WTC11 (cell line): ENCODE measurements at regions not wholly inside any gene's neighbourhood (a gene's known extent, or its start where the extent isn't known, plus 50 kb on each side); places are given as distances from the start of the nearest gene placed in this dataset.

Experiments
- ATAC-seq: fragments of 200-7000 bp; cut with Tn5 transposase; 2 replicates; pipeline ENCODE4 v1.10.0; 2021; ENCODE audit warnings: mild to moderate bottlenecking, moderate library complexity
- CTCF ChIA-PET: fragments of 300-600 bp; sonication (Branson Sonifier 250); formaldehyde crosslinking; loops from one replicate; lab custom pipeline; 2021; ENCODE audit warnings: antibody characterized with exemption; lab: Charles Lee
- POLR2A ChIA-PET: fragments of 350-600 bp; sonication (Branson Sonifier 250); formaldehyde crosslinking; loops from one replicate; lab custom pipeline; 2021; ENCODE audit warnings: antibody characterized with exemption; lab: Charles Lee
- DNase-seq: peaks from one replicate; pipeline ENCODE4 v3.0.0; 2021; ENCODE audit warnings: low spot score
- H3K27ac Mint-ChIP-seq: 2 replicates; pipeline ENCODE4 v1.8.0; 2021; ENCODE audit warnings: mixed read lengths
- H3K27me3 Mint-ChIP-seq: 2 replicates; pipeline ENCODE4 v1.8.0; 2021; ENCODE audit warnings: low read depth, mild to moderate bottlenecking, moderate library complexity, mixed read lengths
- H3K36me3 Mint-ChIP-seq: 2 replicates; pipeline ENCODE4 v1.8.0; 2021; ENCODE audit warnings: mixed read lengths
- H3K4me1 Mint-ChIP-seq: 2 replicates; pipeline ENCODE4 v1.8.0; 2022; ENCODE audit warnings: mixed read lengths
- H3K4me3 Mint-ChIP-seq: 2 replicates; pipeline ENCODE4 v1.8.0; 2021; ENCODE audit warnings: mild to moderate bottlenecking, moderate library complexity, mixed read lengths
- H3K9me3 Mint-ChIP-seq: 2 replicates; pipeline ENCODE4 v1.8.0; 2021; ENCODE audit warnings: mixed read lengths
- AFF4 ChIP-seq: sonication (generic); formaldehyde crosslinking; IDR thresholded peaks from 2 replicates; pipeline ENCODE4 v1.8.1; 2023; ENCODE audit warnings: mild to moderate bottlenecking, missing genetic modification reagents, borderline replicate concordance
- ATF1 ChIP-seq: sonication (generic); formaldehyde crosslinking; IDR thresholded peaks from 2 replicates; pipeline ENCODE4 v1.8.1; 2023; ENCODE audit warnings: mild to moderate bottlenecking, moderate library complexity, missing genetic modification reagents
- ATF6 ChIP-seq: sonication (generic); formaldehyde crosslinking; IDR thresholded peaks from 2 replicates; pipeline ENCODE4 v1.8.1; 2023; ENCODE audit warnings: mild to moderate bottlenecking, missing genetic modification reagents
- CREB1 ChIP-seq: sonication (generic); formaldehyde crosslinking; IDR thresholded peaks from 2 replicates; pipeline ENCODE4 v1.8.0; 2023; ENCODE audit warnings: mild to moderate bottlenecking, missing genetic modification reagents
- ESRRA ChIP-seq: sonication (generic); formaldehyde crosslinking; IDR thresholded peaks from 2 replicates; pipeline ENCODE4 v1.8.1; 2022; ENCODE audit warnings: mild to moderate bottlenecking, missing genetic modification reagents, borderline replicate concordance
- FOXK1 ChIP-seq: sonication (generic); formaldehyde crosslinking; IDR thresholded peaks from 2 replicates; pipeline ENCODE4 v1.8.0; 2022; ENCODE audit warnings: mild to moderate bottlenecking, moderate library complexity, missing genetic modification reagents
- GABPB1 ChIP-seq: sonication (generic); formaldehyde crosslinking; IDR thresholded peaks from 2 replicates; pipeline ENCODE4 v1.8.1; 2023; ENCODE audit warnings: mild to moderate bottlenecking, missing genetic modification reagents
- HMGA2 ChIP-seq: fragments of 250-450 bp; sonication (Bioruptor Pico); IDR thresholded peaks from 2 replicates; pipeline ENCODE4 v1.4.0; 2021; ENCODE audit warnings: mild to moderate bottlenecking, moderate library complexity
- RORB ChIP-seq: fragments of 250-450 bp; sonication (Bioruptor Pico); IDR thresholded peaks from 2 replicates; pipeline ENCODE4 v1.9.0; 2021; ENCODE audit warnings: mild to moderate bottlenecking
- SMAD3 ChIP-seq: sonication (generic); formaldehyde crosslinking; IDR thresholded peaks from 2 replicates; pipeline ENCODE4 v1.8.0; 2022; ENCODE audit warnings: missing genetic modification reagents, mild to moderate bottlenecking, borderline replicate concordance
- STAT6 ChIP-seq: sonication (generic); formaldehyde crosslinking; conservative IDR thresholded peaks from 2 replicates; pipeline ENCODE4 v1.8.1; 2023; ENCODE audit warnings: mild to moderate bottlenecking, low read depth, missing genetic modification reagents, moderate library complexity
- ZNF138 ChIP-seq: sonication (generic); formaldehyde crosslinking; conservative IDR thresholded peaks from 2 replicates; pipeline ENCODE4 v1.8.1; 2022; ENCODE audit warnings: mild to moderate bottlenecking, moderate library complexity, missing genetic modification reagents
- ZNF219 ChIP-seq: sonication (generic); formaldehyde crosslinking; IDR thresholded peaks from 2 replicates; pipeline ENCODE4 v1.8.0; 2023; ENCODE audit warnings: missing genetic modification reagents, mild to moderate bottlenecking, borderline replicate concordance
- ZNF423 ChIP-seq: fragments of 250-450 bp; sonication (Bioruptor Pico); IDR thresholded peaks from 2 replicates; pipeline ENCODE4 v2.1.2; 2022; ENCODE audit warnings: mild to moderate bottlenecking, moderate library complexity
- TF ChIP-seq, protein P1 (sequence below): fragments of 250-450 bp; sonication (Bioruptor Pico); IDR thresholded peaks from 2 replicates; pipeline ENCODE4 v1.9.0; 2021; ENCODE audit warnings: mild to moderate bottlenecking
- TF ChIP-seq, protein P2 (sequence below): sonication (generic); formaldehyde crosslinking; IDR thresholded peaks from 2 replicates; pipeline ENCODE4 v1.8.0; 2022; ENCODE audit warnings: mild to moderate bottlenecking, missing genetic modification reagents
- TF ChIP-seq, protein P3 (sequence below): fragments of 250-450 bp; sonication (Bioruptor Pico); IDR thresholded peaks from 2 replicates; pipeline ENCODE4 v1.8.0; 2021; ENCODE audit warnings: mild to moderate bottlenecking
- TF ChIP-seq, protein P4 (sequence below): sonication (generic); formaldehyde crosslinking; IDR thresholded peaks from 2 replicates; pipeline ENCODE4 v1.8.0; 2022; ENCODE audit warnings: mild to moderate bottlenecking, missing genetic modification reagents

- Mint-ChIP-seq H3K27me3 (no peaks in the 10 kb centered on the region), H3K4me1 (peaks cover 24% of the 10 kb centered on the region), H3K36me3 (no peaks in the 10 kb centered on the region), H3K27ac (no peak overlapping the region), H3K9me3 (no peaks in the 10 kb centered on the region), H3K4me3 (no peak overlapping the region)
- TF ChIP-seq GABPB1 (CRISPR knock-in tag) (no peak), ZNF219 (CRISPR knock-in tag) (no peak), CREB1 (CRISPR knock-in tag) (no peak), ESRRA (no peak)
- TF ChIP-seq, protein P1, sequence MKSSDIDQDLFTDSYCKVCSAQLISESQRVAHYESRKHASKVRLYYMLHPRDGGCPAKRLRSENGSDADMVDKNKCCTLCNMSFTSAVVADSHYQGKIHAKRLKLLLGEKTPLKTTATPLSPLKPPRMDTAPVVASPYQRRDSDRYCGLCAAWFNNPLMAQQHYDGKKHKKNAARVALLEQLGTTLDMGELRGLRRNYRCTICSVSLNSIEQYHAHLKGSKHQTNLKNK (CRISPR knock-in tag) = no peak
- TF ChIP-seq, protein P2, sequence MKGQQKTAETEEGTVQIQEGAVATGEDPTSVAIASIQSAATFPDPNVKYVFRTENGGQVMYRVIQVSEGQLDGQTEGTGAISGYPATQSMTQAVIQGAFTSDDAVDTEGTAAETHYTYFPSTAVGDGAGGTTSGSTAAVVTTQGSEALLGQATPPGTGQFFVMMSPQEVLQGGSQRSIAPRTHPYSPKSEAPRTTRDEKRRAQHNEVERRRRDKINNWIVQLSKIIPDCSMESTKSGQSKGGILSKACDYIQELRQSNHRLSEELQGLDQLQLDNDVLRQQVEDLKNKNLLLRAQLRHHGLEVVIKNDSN (CRISPR knock-in tag) = no peak
- POLR2A ChIA-PET = interaction anchor here (0.7 kb wide), 1 partner anchor 263 kb away, joined by 4 read pairs; no protein-coding TSS in a partner anchor
- ATAC-seq (no peak), DNase-seq (no peak)
- CTCF ChIA-PET = interaction anchor here (1.0 to 1.2 kb wide), 3 partner anchors 10 to 30 kb away, joined by 3 to 5 read pairs (median 4); no protein-coding TSS in a partner anchor
Measured at GRCh38 chr6:97406633-97407032, 123.6 kb upstream of the MMS22L start.

- peak; percentile 44; the same call in 1 of the 2 replicates for TF ChIP-seq ZNF423 (CRISPR knock-in tag)
- no peak for TF ChIP-seq ZNF138 (CRISPR knock-in tag)
- TF ChIP-seq STAT6 (CRISPR knock-in tag) = no peak
- no peak for TF ChIP-seq GABPB1 (CRISPR knock-in tag)
- no peak for TF ChIP-seq AFF4 (CRISPR knock-in tag)
- peak overlapping the region; percentile 16; the same call in 1 of the 2 replicates for H3K27ac Mint-ChIP-seq
- H3K4me1 Mint-ChIP-seq = peaks cover 29% of the 10 kb centered on the region
- ChIA-PET POLR2A (no interaction called here), CTCF (interaction anchor here (0.8 to 1.9 kb wide), 4 partner anchors 26 to 344 kb away, joined by 3 to 9 read pairs (median 4); no protein-coding TSS in a partner anchor)
- ATAC-seq = peak; percentile 56
- H3K36me3 Mint-ChIP-seq = no peaks in the 10 kb centered on the region
- peaks cover 15% of the 10 kb centered on the region for H3K27me3 Mint-ChIP-seq
- peaks cover 9% of the 10 kb centered on the region; the same call in 1 of the 2 replicates for H3K9me3 Mint-ChIP-seq
- no peak overlapping the region for H3K4me3 Mint-ChIP-seq
- DNase-seq = no peak
Measured at GRCh38 chr6:97411610-97412009, 128.6 kb upstream of the MMS22L start.

GRCh38 chr6:97412511-97412910 lies 129.5 kb upstream of the MMS22L start:
- Mint-ChIP-seq H3K4me3 (no peak overlapping the region), H3K27ac (no peak overlapping the region), H3K27me3 (peaks cover 24% of the 10 kb centered on the region), H3K9me3 (peaks cover 9% of the 10 kb centered on the region; the same call in 1 of the 2 replicates), H3K36me3 (no peaks in the 10 kb centered on the region), H3K4me1 (peaks cover 25% of the 10 kb centered on the region)
- DNase-seq = no peak
- ChIA-PET POLR2A (no interaction called here), CTCF (interaction anchor here (1.4 to 1.9 kb wide), 2 partner anchors 28 to 197 kb away, joined by 4 to 9 read pairs; no protein-coding TSS in a partner anchor)
- ATAC-seq = no peak
- TF ChIP-seq ATF6 (CRISPR knock-in tag) (no peak), HMGA2 (no peak), ZNF423 (CRISPR knock-in tag) (no peak), ATF1 (CRISPR knock-in tag) (no peak), ZNF219 (CRISPR knock-in tag) (no peak), RORB (no peak), SMAD3 (CRISPR knock-in tag) (no peak), FOXK1 (CRISPR knock-in tag) (no peak)
- TF ChIP-seq, protein P3, sequence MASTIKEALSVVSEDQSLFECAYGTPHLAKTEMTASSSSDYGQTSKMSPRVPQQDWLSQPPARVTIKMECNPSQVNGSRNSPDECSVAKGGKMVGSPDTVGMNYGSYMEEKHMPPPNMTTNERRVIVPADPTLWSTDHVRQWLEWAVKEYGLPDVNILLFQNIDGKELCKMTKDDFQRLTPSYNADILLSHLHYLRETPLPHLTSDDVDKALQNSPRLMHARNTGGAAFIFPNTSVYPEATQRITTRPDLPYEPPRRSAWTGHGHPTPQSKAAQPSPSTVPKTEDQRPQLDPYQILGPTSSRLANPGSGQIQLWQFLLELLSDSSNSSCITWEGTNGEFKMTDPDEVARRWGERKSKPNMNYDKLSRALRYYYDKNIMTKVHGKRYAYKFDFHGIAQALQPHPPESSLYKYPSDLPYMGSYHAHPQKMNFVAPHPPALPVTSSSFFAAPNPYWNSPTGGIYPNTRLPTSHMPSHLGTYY = no peak
- TF ChIP-seq, protein P4, sequence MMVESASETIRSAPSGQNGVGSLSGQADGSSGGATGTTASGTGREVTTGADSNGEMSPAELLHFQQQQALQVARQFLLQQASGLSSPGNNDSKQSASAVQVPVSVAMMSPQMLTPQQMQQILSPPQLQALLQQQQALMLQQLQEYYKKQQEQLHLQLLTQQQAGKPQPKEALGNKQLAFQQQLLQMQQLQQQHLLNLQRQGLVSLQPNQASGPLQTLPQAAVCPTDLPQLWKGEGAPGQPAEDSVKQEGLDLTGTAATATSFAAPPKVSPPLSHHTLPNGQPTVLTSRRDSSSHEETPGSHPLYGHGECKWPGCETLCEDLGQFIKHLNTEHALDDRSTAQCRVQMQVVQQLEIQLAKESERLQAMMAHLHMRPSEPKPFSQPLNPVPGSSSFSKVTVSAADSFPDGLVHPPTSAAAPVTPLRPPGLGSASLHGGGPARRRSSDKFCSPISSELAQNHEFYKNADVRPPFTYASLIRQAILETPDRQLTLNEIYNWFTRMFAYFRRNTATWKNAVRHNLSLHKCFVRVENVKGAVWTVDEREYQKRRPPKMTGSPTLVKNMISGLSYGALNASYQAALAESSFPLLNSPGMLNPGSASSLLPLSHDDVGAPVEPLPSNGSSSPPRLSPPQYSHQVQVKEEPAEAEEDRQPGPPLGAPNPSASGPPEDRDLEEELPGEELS (CRISPR knock-in tag) = no peak
